GM23338 (cell line): ENCODE measurements at regions not wholly inside any gene's neighbourhood (a gene's known extent, or its start where the extent isn't known, plus 50 kb on each side); places are given as distances from the start of the nearest gene placed in this dataset.

Source experiments
- ATAC-seq: fragments of 200-7000 bp; cut with Tn5 transposase; 3 replicates; pipeline ENCODE4 v1.9.1; 2020
- DNase-seq: peaks from one replicate; pipeline ENCODE4 v3.0.0-alpha.2; 2015; ENCODE audit warnings: low spot score
- H2AFZ ChIP-seq: fragments of 200-600 bp; sonication (generic); 2 replicates; pipeline ENCODE4 v1.8.0; 2016; ENCODE audit warnings: antibody characterized with exemption, mild to moderate bottlenecking, moderate library complexity
- H3F3A ChIP-seq: fragments of 200-600 bp; sonication (generic); replicated peaks from 2 replicates; pipeline ENCODE4 v1.8.0; 2017; ENCODE audit warnings: antibody characterized with exemption, mixed run types, low read depth
- H3K27ac ChIP-seq: fragments of 200-600 bp; sonication (generic); 2 replicates; pipeline ENCODE4 v1.6.1; 2016; ENCODE audit warnings: low read depth
- H3K27me3 ChIP-seq: fragments of 200-600 bp; sonication (generic); 2 replicates; pipeline ENCODE4 v1.8.0; 2016; ENCODE audit warnings: mild to moderate bottlenecking, mixed run types, moderate library complexity; ENCODE audit not compliant: insufficient read depth
- H3K36me3 ChIP-seq: fragments of 200-600 bp; sonication (generic); 2 replicates; pipeline ENCODE4 v1.8.0; 2016; ENCODE audit warnings: mild to moderate bottlenecking; ENCODE audit not compliant: insufficient read depth
- H3K4me1 ChIP-seq: fragments of 200-600 bp; sonication (generic); 2 replicates; pipeline ENCODE4 v1.8.0; 2016; ENCODE audit warnings: mild to moderate bottlenecking, moderate library complexity; ENCODE audit not compliant: insufficient read depth
- H3K4me2 ChIP-seq: fragments of 200-600 bp; sonication (generic); 2 replicates; pipeline ENCODE4 v1.7.1; 2017; ENCODE audit warnings: mixed run types
- H3K4me3 ChIP-seq: fragments of 200-600 bp; sonication (generic); 2 replicates; pipeline ENCODE4 v1.6.1; 2016; ENCODE audit warnings: mixed run types
- H3K79me2 ChIP-seq: fragments of 200-600 bp; sonication (generic); replicated peaks from 2 replicates; pipeline ENCODE4 v1.8.0; 2017; ENCODE audit warnings: mild to moderate bottlenecking; ENCODE audit not compliant: insufficient read depth
- H3K9me2 ChIP-seq: fragments of 200-600 bp; sonication (generic); 2 replicates; pipeline ENCODE4 v1.8.0; 2017; ENCODE audit not compliant: insufficient read depth
- H4K20me1 ChIP-seq: fragments of 200-600 bp; sonication (generic); replicated peaks from 2 replicates; pipeline ENCODE4 v1.8.0; 2017; ENCODE audit warnings: mild to moderate bottlenecking; ENCODE audit not compliant: insufficient read depth
- H3K27ac Mint-ChIP-seq: 2 replicates; pipeline ENCODE4 v1.8.0; 2020; ENCODE audit warnings: inconsistent platforms, mild to moderate bottlenecking, moderate library complexity, mixed read lengths
- H3K27me3 Mint-ChIP-seq: 3 replicates; pipeline ENCODE4 v1.8.0; 2022; ENCODE audit warnings: low read depth, mild to moderate bottlenecking, moderate library complexity, mixed read lengths, inconsistent platforms; ENCODE audit not compliant: insufficient read depth, poor library complexity
- H3K36me3 Mint-ChIP-seq: 3 replicates; pipeline ENCODE4 v1.8.0; 2021; ENCODE audit warnings: low read depth, mild to moderate bottlenecking, inconsistent platforms, moderate library complexity, mixed read lengths
- H3K4me1 Mint-ChIP-seq: 3 replicates; pipeline ENCODE4 v1.8.0; 2020; ENCODE audit warnings: mild to moderate bottlenecking, inconsistent platforms, mixed read lengths
- H3K4me3 Mint-ChIP-seq: 3 replicates; pipeline ENCODE4 v1.8.0; 2021; ENCODE audit warnings: moderate library complexity, mild to moderate bottlenecking, inconsistent platforms, mixed read lengths
- H3K9me3 Mint-ChIP-seq: 3 replicates; pipeline ENCODE4 v1.8.0; 2020; ENCODE audit warnings: moderate library complexity, mild to moderate bottlenecking, inconsistent platforms, mixed read lengths
- CREB1 ChIP-seq: fragments of 250-450 bp; sonication (Bioruptor Pico); IDR thresholded peaks from 2 replicates; pipeline ENCODE4 v1.5.0; 2020; ENCODE audit warnings: low read depth, mild to moderate bottlenecking, moderate library complexity
- ETS1 ChIP-seq: IDR thresholded peaks from 2 replicates; pipeline ENCODE4 v1.6.1; 2016; ENCODE audit warnings: antibody characterized with exemption
- JUNB ChIP-seq: IDR thresholded peaks from one replicate; pipeline ENCODE4 v1.6.1; 2016; ENCODE audit warnings: antibody characterized with exemption; ENCODE audit not compliant: unreplicated experiment
- NANOG ChIP-seq: IDR thresholded peaks from 2 replicates; pipeline ENCODE4 v1.6.1; 2016; ENCODE audit warnings: antibody characterized with exemption, borderline replicate concordance
- POLR2AphosphoS5 ChIP-seq: IDR thresholded peaks from 2 replicates; pipeline ENCODE4 v1.6.1; 2016; ENCODE audit warnings: antibody characterized with exemption, low read depth
- STAT1 ChIP-seq: IDR thresholded peaks from one replicate; pipeline ENCODE4 v1.6.1; 2016; ENCODE audit warnings: antibody characterized with exemption; ENCODE audit not compliant: unreplicated experiment
- ZNF114 ChIP-seq: fragments of 250-450 bp; sonication (Bioruptor Pico); IDR thresholded peaks from 2 replicates; pipeline ENCODE4 v1.5.0; 2020; ENCODE audit warnings: mild to moderate bottlenecking, moderate library complexity
- ZNF331 ChIP-seq: fragments of 250-450 bp; sonication (Bioruptor Pico); IDR thresholded peaks from 2 replicates; pipeline ENCODE4 v1.5.0; 2020; ENCODE audit warnings: low read depth, mild to moderate bottlenecking, moderate library complexity
- TF ChIP-seq, protein P1 (sequence below): fragments of 250-450 bp; sonication (Bioruptor Pico); IDR thresholded peaks from 2 replicates; pipeline ENCODE4 v1.5.0; 2020; ENCODE audit warnings: mild to moderate bottlenecking, moderate library complexity
- TF ChIP-seq, protein P2 (sequence below), 2 experiments: fragments of 200-600 bp in 1 of 2; sonication (generic) in 1 of 2; conservative IDR thresholded peaks; 2 replicates each; pipeline versions ENCODE4 v1.5.1 to v1.6.1; 2016 to 2017; ENCODE audit warnings: antibody characterized with exemption in 2 of 2, low read depth in 2 of 2, mild to moderate bottlenecking in 2 of 2, moderate library complexity in 1 of 2
- TF ChIP-seq, protein P3 (sequence below): IDR thresholded peaks from one replicate; pipeline ENCODE4 v1.6.1; 2018; ENCODE audit warnings: antibody characterized with exemption; ENCODE audit not compliant: unreplicated experiment

GRCh38 chr15:36527235-36528162, 51.9 kb upstream of the CDIN1 start (continued):
- TF ChIP-seq, protein P1, sequence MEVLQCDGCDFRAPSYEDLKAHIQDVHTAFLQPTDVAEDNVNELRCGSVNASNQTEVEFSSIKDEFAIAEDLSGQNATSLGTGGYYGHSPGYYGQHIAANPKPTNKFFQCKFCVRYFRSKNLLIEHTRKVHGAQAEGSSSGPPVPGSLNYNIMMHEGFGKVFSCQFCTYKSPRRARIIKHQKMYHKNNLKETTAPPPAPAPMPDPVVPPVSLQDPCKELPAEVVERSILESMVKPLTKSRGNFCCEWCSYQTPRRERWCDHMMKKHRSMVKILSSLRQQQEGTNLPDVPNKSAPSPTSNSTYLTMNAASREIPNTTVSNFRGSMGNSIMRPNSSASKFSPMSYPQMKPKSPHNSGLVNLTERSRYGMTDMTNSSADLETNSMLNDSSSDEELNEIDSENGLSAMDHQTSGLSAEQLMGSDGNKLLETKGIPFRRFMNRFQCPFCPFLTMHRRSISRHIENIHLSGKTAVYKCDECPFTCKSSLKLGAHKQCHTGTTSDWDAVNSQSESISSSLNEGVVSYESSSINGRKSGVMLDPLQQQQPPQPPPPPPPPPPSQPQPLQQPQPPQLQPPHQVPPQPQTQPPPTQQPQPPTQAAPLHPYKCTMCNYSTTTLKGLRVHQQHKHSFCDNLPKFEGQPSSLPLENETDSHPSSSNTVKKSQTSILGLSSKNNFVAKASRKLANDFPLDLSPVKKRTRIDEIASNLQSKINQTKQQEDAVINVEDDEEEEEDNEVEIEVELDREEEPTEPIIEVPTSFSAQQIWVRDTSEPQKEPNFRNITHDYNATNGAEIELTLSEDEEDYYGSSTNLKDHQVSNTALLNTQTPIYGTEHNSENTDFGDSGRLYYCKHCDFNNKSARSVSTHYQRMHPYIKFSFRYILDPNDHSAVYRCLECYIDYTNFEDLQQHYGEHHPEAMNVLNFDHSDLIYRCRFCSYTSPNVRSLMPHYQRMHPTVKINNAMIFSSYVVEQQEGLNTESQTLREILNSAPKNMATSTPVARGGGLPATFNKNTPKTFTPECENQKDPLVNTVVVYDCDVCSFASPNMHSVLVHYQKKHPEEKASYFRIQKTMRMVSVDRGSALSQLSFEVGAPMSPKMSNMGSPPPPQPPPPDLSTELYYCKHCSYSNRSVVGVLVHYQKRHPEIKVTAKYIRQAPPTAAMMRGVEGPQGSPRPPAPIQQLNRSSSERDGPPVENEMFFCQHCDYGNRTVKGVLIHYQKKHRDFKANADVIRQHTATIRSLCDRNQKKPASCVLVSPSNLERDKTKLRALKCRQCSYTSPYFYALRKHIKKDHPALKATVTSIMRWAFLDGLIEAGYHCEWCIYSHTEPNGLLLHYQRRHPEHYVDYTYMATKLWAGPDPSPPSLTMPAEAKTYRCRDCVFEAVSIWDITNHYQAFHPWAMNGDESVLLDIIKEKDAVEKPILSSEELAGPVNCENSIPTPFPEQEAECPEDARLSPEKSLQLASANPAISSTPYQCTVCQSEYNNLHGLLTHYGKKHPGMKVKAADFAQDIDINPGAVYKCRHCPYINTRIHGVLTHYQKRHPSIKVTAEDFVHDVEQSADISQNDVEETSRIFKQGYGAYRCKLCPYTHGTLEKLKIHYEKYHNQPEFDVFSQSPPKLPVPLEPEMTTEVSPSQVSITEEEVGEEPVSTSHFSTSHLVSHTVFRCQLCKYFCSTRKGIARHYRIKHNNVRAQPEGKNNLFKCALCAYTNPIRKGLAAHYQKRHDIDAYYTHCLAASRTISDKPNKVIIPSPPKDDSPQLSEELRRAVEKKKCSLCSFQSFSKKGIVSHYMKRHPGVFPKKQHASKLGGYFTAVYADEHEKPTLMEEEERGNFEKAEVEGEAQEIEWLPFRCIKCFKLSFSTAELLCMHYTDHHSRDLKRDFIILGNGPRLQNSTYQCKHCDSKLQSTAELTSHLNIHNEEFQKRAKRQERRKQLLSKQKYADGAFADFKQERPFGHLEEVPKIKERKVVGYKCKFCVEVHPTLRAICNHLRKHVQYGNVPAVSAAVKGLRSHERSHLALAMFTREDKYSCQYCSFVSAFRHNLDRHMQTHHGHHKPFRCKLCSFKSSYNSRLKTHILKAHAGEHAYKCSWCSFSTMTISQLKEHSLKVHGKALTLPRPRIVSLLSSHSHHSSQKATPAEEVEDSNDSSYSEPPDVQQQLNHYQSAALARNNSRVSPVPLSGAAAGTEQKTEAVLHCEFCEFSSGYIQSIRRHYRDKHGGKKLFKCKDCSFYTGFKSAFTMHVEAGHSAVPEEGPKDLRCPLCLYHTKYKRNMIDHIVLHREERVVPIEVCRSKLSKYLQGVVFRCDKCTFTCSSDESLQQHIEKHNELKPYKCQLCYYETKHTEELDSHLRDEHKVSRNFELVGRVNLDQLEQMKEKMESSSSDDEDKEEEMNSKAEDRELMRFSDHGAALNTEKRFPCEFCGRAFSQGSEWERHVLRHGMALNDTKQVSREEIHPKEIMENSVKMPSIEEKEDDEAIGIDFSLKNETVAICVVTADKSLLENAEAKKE (CRISPR knock-in tag): no peak

GRCh38 chr15:36529296-36530011, 50.0 kb upstream of the CDIN1 start:
- no peaks in the 10 kb centered on the region for H3K27me3 ChIP-seq
- Mint-ChIP-seq H3K9me3 (no peaks in the 10 kb centered on the region), H3K4me1 (peaks cover 34% of the 10 kb centered on the region), H3K36me3 (no peaks in the 10 kb centered on the region), H3K4me3 (no peak overlapping the region), H3K27me3 (no peaks in the 10 kb centered on the region), H3K27ac (no peak overlapping the region)
- H3K4me1 ChIP-seq: peaks cover 20% of the 10 kb centered on the region
- H4K20me1 ChIP-seq: no peaks in the 10 kb centered on the region
- H3K9me2 ChIP-seq: no peaks in the 10 kb centered on the region
- H2AFZ ChIP-seq: no peak overlapping the region; the same call in 1 of the 2 replicates
- ATAC-seq (no peak), DNase-seq (no peak)
- H3K4me2 ChIP-seq: no peak overlapping the region
- no peak overlapping the region for H3K27ac ChIP-seq
- no peaks in the 10 kb centered on the region for H3K36me3 ChIP-seq
- H3K79me2 ChIP-seq: no peaks in the 10 kb centered on the region
- no peak overlapping the region for H3K4me3 ChIP-seq
- no peaks in the 10 kb centered on the region for H3F3A ChIP-seq
- TF ChIP-seq ETS1 (no peak), JUNB (no peak), ZNF114 (no peak), CREB1 (CRISPR knock-in tag) (no peak), NANOG (no peak), ZNF331 (CRISPR knock-in tag) (no peak), STAT1 (no peak), POLR2AphosphoS5 (no peak)
- TF ChIP-seq, protein P2, sequence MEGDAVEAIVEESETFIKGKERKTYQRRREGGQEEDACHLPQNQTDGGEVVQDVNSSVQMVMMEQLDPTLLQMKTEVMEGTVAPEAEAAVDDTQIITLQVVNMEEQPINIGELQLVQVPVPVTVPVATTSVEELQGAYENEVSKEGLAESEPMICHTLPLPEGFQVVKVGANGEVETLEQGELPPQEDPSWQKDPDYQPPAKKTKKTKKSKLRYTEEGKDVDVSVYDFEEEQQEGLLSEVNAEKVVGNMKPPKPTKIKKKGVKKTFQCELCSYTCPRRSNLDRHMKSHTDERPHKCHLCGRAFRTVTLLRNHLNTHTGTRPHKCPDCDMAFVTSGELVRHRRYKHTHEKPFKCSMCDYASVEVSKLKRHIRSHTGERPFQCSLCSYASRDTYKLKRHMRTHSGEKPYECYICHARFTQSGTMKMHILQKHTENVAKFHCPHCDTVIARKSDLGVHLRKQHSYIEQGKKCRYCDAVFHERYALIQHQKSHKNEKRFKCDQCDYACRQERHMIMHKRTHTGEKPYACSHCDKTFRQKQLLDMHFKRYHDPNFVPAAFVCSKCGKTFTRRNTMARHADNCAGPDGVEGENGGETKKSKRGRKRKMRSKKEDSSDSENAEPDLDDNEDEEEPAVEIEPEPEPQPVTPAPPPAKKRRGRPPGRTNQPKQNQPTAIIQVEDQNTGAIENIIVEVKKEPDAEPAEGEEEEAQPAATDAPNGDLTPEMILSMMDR (conservative IDR thresholded peaks at IDR 0.05; ENCODE audit: low read depth in 2 of 2): no peak
- TF ChIP-seq, protein P3, sequence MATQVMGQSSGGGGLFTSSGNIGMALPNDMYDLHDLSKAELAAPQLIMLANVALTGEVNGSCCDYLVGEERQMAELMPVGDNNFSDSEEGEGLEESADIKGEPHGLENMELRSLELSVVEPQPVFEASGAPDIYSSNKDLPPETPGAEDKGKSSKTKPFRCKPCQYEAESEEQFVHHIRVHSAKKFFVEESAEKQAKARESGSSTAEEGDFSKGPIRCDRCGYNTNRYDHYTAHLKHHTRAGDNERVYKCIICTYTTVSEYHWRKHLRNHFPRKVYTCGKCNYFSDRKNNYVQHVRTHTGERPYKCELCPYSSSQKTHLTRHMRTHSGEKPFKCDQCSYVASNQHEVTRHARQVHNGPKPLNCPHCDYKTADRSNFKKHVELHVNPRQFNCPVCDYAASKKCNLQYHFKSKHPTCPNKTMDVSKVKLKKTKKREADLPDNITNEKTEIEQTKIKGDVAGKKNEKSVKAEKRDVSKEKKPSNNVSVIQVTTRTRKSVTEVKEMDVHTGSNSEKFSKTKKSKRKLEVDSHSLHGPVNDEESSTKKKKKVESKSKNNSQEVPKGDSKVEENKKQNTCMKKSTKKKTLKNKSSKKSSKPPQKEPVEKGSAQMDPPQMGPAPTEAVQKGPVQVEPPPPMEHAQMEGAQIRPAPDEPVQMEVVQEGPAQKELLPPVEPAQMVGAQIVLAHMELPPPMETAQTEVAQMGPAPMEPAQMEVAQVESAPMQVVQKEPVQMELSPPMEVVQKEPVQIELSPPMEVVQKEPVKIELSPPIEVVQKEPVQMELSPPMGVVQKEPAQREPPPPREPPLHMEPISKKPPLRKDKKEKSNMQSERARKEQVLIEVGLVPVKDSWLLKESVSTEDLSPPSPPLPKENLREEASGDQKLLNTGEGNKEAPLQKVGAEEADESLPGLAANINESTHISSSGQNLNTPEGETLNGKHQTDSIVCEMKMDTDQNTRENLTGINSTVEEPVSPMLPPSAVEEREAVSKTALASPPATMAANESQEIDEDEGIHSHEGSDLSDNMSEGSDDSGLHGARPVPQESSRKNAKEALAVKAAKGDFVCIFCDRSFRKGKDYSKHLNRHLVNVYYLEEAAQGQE: no peak
